ENCODE measurements at regions not wholly inside any gene's neighbourhood (a gene's known extent, or its start where the extent isn't known, plus 50 kb on each side); places are given as distances from the start of the nearest gene placed in this dataset.

- TF ChIP-seq, protein P1, sequence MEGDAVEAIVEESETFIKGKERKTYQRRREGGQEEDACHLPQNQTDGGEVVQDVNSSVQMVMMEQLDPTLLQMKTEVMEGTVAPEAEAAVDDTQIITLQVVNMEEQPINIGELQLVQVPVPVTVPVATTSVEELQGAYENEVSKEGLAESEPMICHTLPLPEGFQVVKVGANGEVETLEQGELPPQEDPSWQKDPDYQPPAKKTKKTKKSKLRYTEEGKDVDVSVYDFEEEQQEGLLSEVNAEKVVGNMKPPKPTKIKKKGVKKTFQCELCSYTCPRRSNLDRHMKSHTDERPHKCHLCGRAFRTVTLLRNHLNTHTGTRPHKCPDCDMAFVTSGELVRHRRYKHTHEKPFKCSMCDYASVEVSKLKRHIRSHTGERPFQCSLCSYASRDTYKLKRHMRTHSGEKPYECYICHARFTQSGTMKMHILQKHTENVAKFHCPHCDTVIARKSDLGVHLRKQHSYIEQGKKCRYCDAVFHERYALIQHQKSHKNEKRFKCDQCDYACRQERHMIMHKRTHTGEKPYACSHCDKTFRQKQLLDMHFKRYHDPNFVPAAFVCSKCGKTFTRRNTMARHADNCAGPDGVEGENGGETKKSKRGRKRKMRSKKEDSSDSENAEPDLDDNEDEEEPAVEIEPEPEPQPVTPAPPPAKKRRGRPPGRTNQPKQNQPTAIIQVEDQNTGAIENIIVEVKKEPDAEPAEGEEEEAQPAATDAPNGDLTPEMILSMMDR (IDR thresholded peaks at IDR 0.05 in 8 of 11, conservative IDR thresholded peaks at IDR 0.05 in 3 of 11) = no peak
- TF ChIP-seq POLR2A (IDR thresholded peaks at IDR 0.05) = no peak
Measured at GRCh38 chr13:34640179-34640992, 301.7 kb upstream of the NBEA start.

Measured in spleen (tissue), 7 donors.